ENCODE measurements at regions not wholly inside any gene's neighbourhood (a gene's known extent, or its start where the extent isn't known, plus 50 kb on each side); places are given as distances from the start of the nearest gene placed in this dataset.

DNA sequence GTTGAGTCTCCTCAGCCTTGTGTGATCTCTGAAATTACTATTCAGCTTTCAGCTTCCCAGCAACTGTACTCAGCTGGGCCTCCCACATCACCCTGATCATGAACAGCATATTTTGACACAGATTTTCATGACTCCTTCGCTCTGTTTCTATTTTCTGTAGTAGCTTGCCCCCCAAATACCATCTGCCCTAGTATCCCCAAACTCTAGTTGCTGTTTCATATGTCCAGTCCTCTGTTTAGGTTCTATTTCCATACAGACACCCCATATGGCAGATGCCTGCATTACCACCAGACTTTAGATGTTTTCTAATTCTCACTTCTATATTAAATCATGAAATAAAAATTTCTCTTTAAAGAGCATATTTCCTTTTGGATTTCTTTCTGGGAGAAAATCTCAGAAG, 217.2 kb upstream of the ARPP21 start:
- TF ChIP-seq, protein P1, sequence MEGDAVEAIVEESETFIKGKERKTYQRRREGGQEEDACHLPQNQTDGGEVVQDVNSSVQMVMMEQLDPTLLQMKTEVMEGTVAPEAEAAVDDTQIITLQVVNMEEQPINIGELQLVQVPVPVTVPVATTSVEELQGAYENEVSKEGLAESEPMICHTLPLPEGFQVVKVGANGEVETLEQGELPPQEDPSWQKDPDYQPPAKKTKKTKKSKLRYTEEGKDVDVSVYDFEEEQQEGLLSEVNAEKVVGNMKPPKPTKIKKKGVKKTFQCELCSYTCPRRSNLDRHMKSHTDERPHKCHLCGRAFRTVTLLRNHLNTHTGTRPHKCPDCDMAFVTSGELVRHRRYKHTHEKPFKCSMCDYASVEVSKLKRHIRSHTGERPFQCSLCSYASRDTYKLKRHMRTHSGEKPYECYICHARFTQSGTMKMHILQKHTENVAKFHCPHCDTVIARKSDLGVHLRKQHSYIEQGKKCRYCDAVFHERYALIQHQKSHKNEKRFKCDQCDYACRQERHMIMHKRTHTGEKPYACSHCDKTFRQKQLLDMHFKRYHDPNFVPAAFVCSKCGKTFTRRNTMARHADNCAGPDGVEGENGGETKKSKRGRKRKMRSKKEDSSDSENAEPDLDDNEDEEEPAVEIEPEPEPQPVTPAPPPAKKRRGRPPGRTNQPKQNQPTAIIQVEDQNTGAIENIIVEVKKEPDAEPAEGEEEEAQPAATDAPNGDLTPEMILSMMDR (IDR thresholded peaks at IDR 0.05; ENCODE audit: low read depth, low read length): no peak
- TF ChIP-seq, protein P2, sequence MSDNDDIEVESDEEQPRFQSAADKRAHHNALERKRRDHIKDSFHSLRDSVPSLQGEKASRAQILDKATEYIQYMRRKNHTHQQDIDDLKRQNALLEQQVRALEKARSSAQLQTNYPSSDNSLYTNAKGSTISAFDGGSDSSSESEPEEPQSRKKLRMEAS (IDR thresholded peaks at IDR 0.05; ENCODE audit: low read depth, low read length): no peak
- no peak for TF ChIP-seq POLR2A (IDR thresholded peaks at IDR 0.05; ENCODE audit: extremely low read depth, insufficient read length)
